ENCODE measurements at regions not wholly inside any gene's neighbourhood (a gene's known extent, or its start where the extent isn't known, plus 50 kb on each side); places are given as distances from the start of the nearest gene placed in this dataset.

- TF ChIP-seq MAX (IDR thresholded peaks at IDR 0.05; ENCODE audit: low read depth, low read length) = no peak
- no peak overlapping the region for H3K4me3 ChIP-seq (ENCODE audit: low read depth, low read length)
- DNase-seq (ENCODE audit: low read depth) = no peak
These were observed 267.8 kb upstream of the RUNX1 start for GRCh38 chr21:35316933-35317332.

GRCh38 chr21:35316456-35316855 lies 267.4 kb upstream of the RUNX1 start:
- no peak overlapping the region for H3K4me3 ChIP-seq (ENCODE audit: low read depth, low read length)
- no peak for TF ChIP-seq POLR2A (IDR thresholded peaks at IDR 0.05; ENCODE audit: extremely low read depth, insufficient read length)
- TF ChIP-seq MAX (IDR thresholded peaks at IDR 0.05; ENCODE audit: low read depth, low read length) = no peak
- TF ChIP-seq CTCF (IDR thresholded peaks at IDR 0.05; ENCODE audit: low read depth, low read length) = no peak
- TF ChIP-seq MYC (IDR thresholded peaks at IDR 0.05; ENCODE audit: low read depth, low read length) = no peak
- no peak for DNase-seq (ENCODE audit: low read depth)

- no peak overlapping the region for H3K4me3 ChIP-seq (ENCODE audit: low read depth, low read length)
- TF ChIP-seq MAX (IDR thresholded peaks at IDR 0.05; ENCODE audit: low read depth, low read length) = no peak
- TF ChIP-seq MYC (IDR thresholded peaks at IDR 0.05; ENCODE audit: low read depth, low read length) = no peak
- no peak for TF ChIP-seq CTCF (IDR thresholded peaks at IDR 0.05; ENCODE audit: low read depth, low read length)
- TF ChIP-seq POLR2A (IDR thresholded peaks at IDR 0.05; ENCODE audit: extremely low read depth, insufficient read length) = no peak
- no peak for DNase-seq (ENCODE audit: low read depth)
These were observed 265.9 kb upstream of the RUNX1 start for GRCh38 chr21:35314857-35315582.

- TF ChIP-seq MYC (IDR thresholded peaks at IDR 0.05; ENCODE audit: low read depth, low read length) (no peak), MAX (IDR thresholded peaks at IDR 0.05; ENCODE audit: low read depth, low read length) (no peak), POLR2A (IDR thresholded peaks at IDR 0.05; ENCODE audit: extremely low read depth, insufficient read length) (no peak), CTCF (IDR thresholded peaks at IDR 0.05; ENCODE audit: low read depth, low read length) (no peak)
- no peak for DNase-seq (ENCODE audit: low read depth)
- H3K4me3 ChIP-seq (ENCODE audit: low read depth, low read length) = no peak overlapping the region
These were observed 262.9 kb upstream of the RUNX1 start for GRCh38 chr21:35311985-35312384.

GRCh38 chr21:35309316-35309715 lies 260.2 kb upstream of the RUNX1 start:
- no peak for DNase-seq (ENCODE audit: low read depth)
- no peak overlapping the region for H3K4me3 ChIP-seq (ENCODE audit: low read depth, low read length)
- TF ChIP-seq MYC (IDR thresholded peaks at IDR 0.05; ENCODE audit: low read depth, low read length) = no peak
- no peak for TF ChIP-seq MAX (IDR thresholded peaks at IDR 0.05; ENCODE audit: low read depth, low read length)
- no peak for TF ChIP-seq POLR2A (IDR thresholded peaks at IDR 0.05; ENCODE audit: extremely low read depth, insufficient read length)
- no peak for TF ChIP-seq CTCF (IDR thresholded peaks at IDR 0.05; ENCODE audit: low read depth, low read length)

- no peak for TF ChIP-seq MAX (IDR thresholded peaks at IDR 0.05; ENCODE audit: low read depth, low read length)
- TF ChIP-seq POLR2A (IDR thresholded peaks at IDR 0.05; ENCODE audit: extremely low read depth, insufficient read length) = no peak
- TF ChIP-seq CTCF (IDR thresholded peaks at IDR 0.05; ENCODE audit: low read depth, low read length) = no peak
- TF ChIP-seq MYC (IDR thresholded peaks at IDR 0.05; ENCODE audit: low read depth, low read length) = no peak
- no peak overlapping the region for H3K4me3 ChIP-seq (ENCODE audit: low read depth, low read length)
- no peak for DNase-seq (ENCODE audit: low read depth)
These were observed 254.0 kb upstream of the RUNX1 start for GRCh38 chr21:35303085-35303484.
